ENCODE measurements at regions not wholly inside any gene's neighbourhood (a gene's known extent, or its start where the extent isn't known, plus 50 kb on each side); places are given as distances from the start of the nearest gene placed in this dataset.

DNA sequence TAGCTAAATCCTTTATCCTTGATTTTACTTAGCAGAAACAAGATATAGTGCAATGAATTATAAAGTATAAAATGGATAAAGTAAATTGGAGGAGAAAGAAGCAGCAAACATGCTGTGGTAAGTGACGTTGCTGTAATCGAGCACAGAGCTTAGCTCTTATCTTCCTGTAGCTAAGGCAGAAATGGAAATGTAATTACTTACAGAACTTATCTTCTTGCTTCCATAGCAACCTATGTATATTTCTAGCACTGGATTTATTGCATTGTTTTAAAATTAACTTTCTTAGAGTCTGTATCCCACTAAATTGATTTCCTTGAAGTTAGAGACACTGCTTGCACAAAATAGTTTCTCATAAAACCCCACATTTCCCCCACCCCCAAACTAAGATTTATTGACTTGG is 130.6 kb upstream of the MC4R start:
- H3K27me3 Mint-ChIP-seq (ENCODE audit: low read depth in 3 of 3), result peaks cover 0 to 3% (median 0%) of the 10 kb centered on the region in 3 donors
- H3K36me3 ChIP-seq (replicated peaks in 1 of 2; ENCODE audit: control insufficient read depth in 1 of 2, insufficient read depth in 2 of 2, low read length in 2 of 2), result no peaks in the 10 kb centered on the region
- no peak overlapping the region for H3K4me3 ChIP-seq (replicated peaks in 1 of 3; ENCODE audit: low read depth in 2 of 3, low read length in 3 of 3)
- H3K9me3 Mint-ChIP-seq, result no peaks in the 10 kb centered on the region
- no peaks in the 10 kb centered on the region for H4K20me1 ChIP-seq (ENCODE audit: insufficient read depth, low read length)
- H3K27ac ChIP-seq (ENCODE audit: low read depth in 1 of 2, low read length in 2 of 2), result no peak overlapping the region
- intact Hi-C loops (cut with micrococcal nuclease), result no loop called here
- H3K4me3 Mint-ChIP-seq, result no peak overlapping the region
- H3K4me1 ChIP-seq (ENCODE audit: control insufficient read depth in 1 of 2, insufficient read depth in 2 of 2, low read length in 2 of 2), result no peaks in the 10 kb centered on the region
- H3K4me2 ChIP-seq (replicated peaks; ENCODE audit: extremely low read depth, low read length, poor library complexity, severe bottlenecking), result no peak overlapping the region
- H3K27ac Mint-ChIP-seq, result no peak overlapping the region
- H3K9ac ChIP-seq (ENCODE audit: insufficient read depth, low read length, poor library complexity, severe bottlenecking), result no peak overlapping the region
- no peaks in the 10 kb centered on the region for H3K79me2 ChIP-seq (ENCODE audit: insufficient read depth, low read length)
- H2AFZ ChIP-seq (ENCODE audit: insufficient read depth, low read depth, low read length, poor library complexity, severe bottlenecking), result no peak overlapping the region
- no peaks in the 10 kb centered on the region for H3K4me1 Mint-ChIP-seq
- WGBS (ENCODE audit: insufficient coverage), result no CpG with 5 or more reads among the region's 2 CpGs
- no peak for DNase-seq
- no peaks in the 10 kb centered on the region for H3K36me3 Mint-ChIP-seq
- TF ChIP-seq, protein P1, sequence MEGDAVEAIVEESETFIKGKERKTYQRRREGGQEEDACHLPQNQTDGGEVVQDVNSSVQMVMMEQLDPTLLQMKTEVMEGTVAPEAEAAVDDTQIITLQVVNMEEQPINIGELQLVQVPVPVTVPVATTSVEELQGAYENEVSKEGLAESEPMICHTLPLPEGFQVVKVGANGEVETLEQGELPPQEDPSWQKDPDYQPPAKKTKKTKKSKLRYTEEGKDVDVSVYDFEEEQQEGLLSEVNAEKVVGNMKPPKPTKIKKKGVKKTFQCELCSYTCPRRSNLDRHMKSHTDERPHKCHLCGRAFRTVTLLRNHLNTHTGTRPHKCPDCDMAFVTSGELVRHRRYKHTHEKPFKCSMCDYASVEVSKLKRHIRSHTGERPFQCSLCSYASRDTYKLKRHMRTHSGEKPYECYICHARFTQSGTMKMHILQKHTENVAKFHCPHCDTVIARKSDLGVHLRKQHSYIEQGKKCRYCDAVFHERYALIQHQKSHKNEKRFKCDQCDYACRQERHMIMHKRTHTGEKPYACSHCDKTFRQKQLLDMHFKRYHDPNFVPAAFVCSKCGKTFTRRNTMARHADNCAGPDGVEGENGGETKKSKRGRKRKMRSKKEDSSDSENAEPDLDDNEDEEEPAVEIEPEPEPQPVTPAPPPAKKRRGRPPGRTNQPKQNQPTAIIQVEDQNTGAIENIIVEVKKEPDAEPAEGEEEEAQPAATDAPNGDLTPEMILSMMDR (IDR thresholded peaks at IDR 0.05), result no peak
- no peaks in the 10 kb centered on the region for H3K9me3 ChIP-seq (replicated peaks in 1 of 2; ENCODE audit: control insufficient read depth in 1 of 2, insufficient read depth in 1 of 2, low read length in 2 of 2)
- no peaks in the 10 kb centered on the region for H3K27me3 ChIP-seq (ENCODE audit: control insufficient read depth in 2 of 2, insufficient read depth in 2 of 2, low read length in 2 of 2)

DNA sequence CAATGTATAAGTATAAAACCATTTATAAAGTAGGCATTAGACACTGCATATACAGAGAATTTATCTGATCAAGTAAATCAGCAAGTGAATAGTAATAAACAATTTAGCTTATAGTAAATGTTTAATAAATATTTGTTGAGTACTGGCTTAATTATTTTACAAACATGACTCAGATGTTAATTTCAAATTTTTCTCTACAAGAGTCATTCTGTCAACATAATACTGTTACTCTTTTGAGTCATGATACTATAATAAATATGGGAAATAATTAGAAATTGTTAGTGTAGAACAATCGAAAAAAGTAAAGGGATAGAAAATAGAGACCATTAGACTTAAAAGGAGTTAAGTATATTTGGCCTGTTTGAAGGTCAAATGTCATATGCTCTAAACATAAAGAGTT is 133.6 kb upstream of the MC4R start:
- H3K4me1 Mint-ChIP-seq, result no peaks in the 10 kb centered on the region
- H3K27me3 Mint-ChIP-seq (ENCODE audit: low read depth in 3 of 3), result no peaks in the 10 kb centered on the region

More for the DNA sequence above, 133.6 kb upstream of the MC4R start:
- Histone ChIP-seq H2AFZ (ENCODE audit: insufficient read depth, low read depth, low read length, poor library complexity, severe bottlenecking) (no peak overlapping the region), H3K79me2 (ENCODE audit: insufficient read depth, low read length) (no peaks in the 10 kb centered on the region), H3K36me3 (replicated peaks in 1 of 2; ENCODE audit: control insufficient read depth in 1 of 2, insufficient read depth in 2 of 2, low read length in 2 of 2) (no peaks in the 10 kb centered on the region), H3K27ac (ENCODE audit: low read depth in 1 of 2, low read length in 2 of 2) (no peak overlapping the region), H3K4me2 (replicated peaks; ENCODE audit: extremely low read depth, low read length, poor library complexity, severe bottlenecking) (no peak overlapping the region), H4K20me1 (ENCODE audit: insufficient read depth, low read length) (no peaks in the 10 kb centered on the region), H3K9ac (ENCODE audit: insufficient read depth, low read length, poor library complexity, severe bottlenecking) (no peak overlapping the region), H3K27me3 (ENCODE audit: control insufficient read depth in 2 of 2, insufficient read depth in 2 of 2, low read length in 2 of 2) (no peaks in the 10 kb centered on the region), H3K9me3 (replicated peaks in 1 of 2; ENCODE audit: control insufficient read depth in 1 of 2, insufficient read depth in 1 of 2, low read length in 2 of 2) (no peaks in the 10 kb centered on the region), H3K4me3 (replicated peaks in 1 of 3; ENCODE audit: low read depth in 2 of 3, low read length in 3 of 3) (no peak overlapping the region), H3K4me1 (ENCODE audit: control insufficient read depth in 1 of 2, insufficient read depth in 2 of 2, low read length in 2 of 2) (no peaks in the 10 kb centered on the region)
- TF ChIP-seq, protein P1 (IDR thresholded peaks at IDR 0.05), result no peak
- intact Hi-C loops (cut with micrococcal nuclease), result no loop called here
- WGBS (ENCODE audit: insufficient coverage), result no CpG with 5 or more reads among the region's 1 CpG
- no peak overlapping the region for H3K4me3 Mint-ChIP-seq
- H3K27ac Mint-ChIP-seq, result no peak overlapping the region
- DNase-seq, result no peak
- no peaks in the 10 kb centered on the region for H3K36me3 Mint-ChIP-seq
- H3K9me3 Mint-ChIP-seq, result no peaks in the 10 kb centered on the region
